Liver (tissue), 3 donors: ENCODE measurements at regions not wholly inside any gene's neighbourhood (a gene's known extent, or its start where the extent isn't known, plus 50 kb on each side); places are given as distances from the start of the nearest gene placed in this dataset.

Experiments
- CTCF ChIP-seq: fragments of 150-350 bp; IDR thresholded peaks from 2 replicates; pipeline ENCODE4 v1.5.1; 2017; ENCODE audit warnings: improper control_type of control experiment, low read depth, low read length; ENCODE audit not compliant: missing input control
- GABPA ChIP-seq, 2 donors: IDR thresholded peaks in 1 of 2; conservative IDR thresholded peaks in 1 of 2; 2 replicates each; pipeline ENCODE4 v1.6.1; 2016; ENCODE audit warnings: antibody characterized with exemption in 2 of 2, mild to moderate bottlenecking in 1 of 2, moderate library complexity in 1 of 2
- RAD21 ChIP-seq, 2 donors: IDR thresholded peaks; 2 replicates each; pipeline ENCODE4 v1.6.1; 2016; ENCODE audit warnings: antibody characterized with exemption in 2 of 2, mild to moderate bottlenecking in 2 of 2
- SP1 ChIP-seq: IDR thresholded peaks from 2 replicates; pipeline ENCODE4 v1.6.1; 2018; ENCODE audit warnings: antibody characterized with exemption, mild to moderate bottlenecking
- TAF1 ChIP-seq: conservative IDR thresholded peaks from 2 replicates; pipeline ENCODE4 v1.6.1; 2016; ENCODE audit warnings: antibody characterized with exemption, mild to moderate bottlenecking
- TF ChIP-seq, protein P1 (sequence below): IDR thresholded peaks from 2 replicates; pipeline ENCODE4 v1.6.1; 2016; ENCODE audit warnings: antibody characterized with exemption
- donor health status: healthy.
- donor health status: healthy.

- no peak for TF ChIP-seq CTCF
- TF ChIP-seq GABPA (IDR thresholded peaks at IDR 0.05 in 1 of 2, conservative IDR thresholded peaks at IDR 0.05 in 1 of 2) = no peak
- TF ChIP-seq TAF1 = no peak
- no peak for TF ChIP-seq SP1
- no peak for TF ChIP-seq RAD21 (IDR thresholded peaks at IDR 0.05)
- TF ChIP-seq, protein P1, sequence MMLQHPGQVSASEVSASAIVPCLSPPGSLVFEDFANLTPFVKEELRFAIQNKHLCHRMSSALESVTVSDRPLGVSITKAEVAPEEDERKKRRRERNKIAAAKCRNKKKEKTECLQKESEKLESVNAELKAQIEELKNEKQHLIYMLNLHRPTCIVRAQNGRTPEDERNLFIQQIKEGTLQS = no peak
These were observed 116.1 kb downstream of the FAM53A start for GRCh38 chr4:1567808-1568581.
